ENCODE measurements at regions not wholly inside any gene's neighbourhood (a gene's known extent, or its start where the extent isn't known, plus 50 kb on each side); places are given as distances from the start of the nearest gene placed in this dataset.
"Not testable (repeated sequence)": the region's sequence is repeated elsewhere in the genome, so short reads cannot be mapped to it uniquely, and the experiment has no call there.

DNA sequence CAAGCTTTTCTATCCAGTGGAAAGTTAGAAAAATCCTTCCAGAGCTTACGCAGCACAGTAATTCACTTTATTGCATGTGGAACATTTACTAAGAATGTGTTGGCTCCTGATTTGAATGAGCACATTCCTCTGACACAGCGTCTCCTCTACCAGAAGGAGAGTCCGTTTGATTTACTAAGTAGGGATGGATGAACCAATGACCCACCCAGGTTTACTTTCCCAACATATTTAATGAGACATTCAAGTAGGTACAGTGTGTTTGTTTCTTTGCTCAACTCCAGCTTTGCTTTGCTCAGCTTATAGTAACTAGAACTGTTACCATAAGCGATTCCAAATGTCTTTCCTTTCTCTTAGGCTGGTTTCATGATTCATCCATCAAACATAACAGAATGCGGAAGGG is 161.7 kb downstream of the SMARCA1 start:
- no peak for DNase-seq (ENCODE audit: low spot score)

- DNase-seq (ENCODE audit: low spot score): peak; percentile 51
These were observed 163.1 kb downstream of the SMARCA1 start for GRCh38 chrX:129360175-129360574.

DNA sequence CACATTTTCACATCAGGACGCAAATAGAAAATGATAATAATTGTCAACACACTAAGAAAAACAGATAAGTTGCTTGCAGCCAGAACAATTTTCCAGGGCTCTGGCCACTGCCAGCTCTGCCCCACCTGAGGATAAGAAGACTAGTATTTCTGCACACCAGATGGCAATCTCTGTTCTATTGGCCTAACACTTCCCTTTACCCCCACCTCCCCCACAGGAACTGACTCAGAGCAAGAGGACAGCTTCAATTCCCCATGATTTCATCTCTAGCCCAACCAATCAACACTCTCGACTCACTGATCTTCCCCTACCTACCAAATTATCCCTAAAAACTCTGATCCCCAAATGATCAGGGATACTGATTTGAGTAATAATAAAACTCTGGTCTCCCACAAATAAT is 164.0 kb downstream of the SMARCA1 start:
- no peak for DNase-seq (ENCODE audit: low spot score)

- not testable (repeated sequence) for DNase-seq (ENCODE audit: low spot score)
These were observed 165.9 kb downstream of the SMARCA1 start for GRCh38 chrX:129357428-129357827.

DNA sequence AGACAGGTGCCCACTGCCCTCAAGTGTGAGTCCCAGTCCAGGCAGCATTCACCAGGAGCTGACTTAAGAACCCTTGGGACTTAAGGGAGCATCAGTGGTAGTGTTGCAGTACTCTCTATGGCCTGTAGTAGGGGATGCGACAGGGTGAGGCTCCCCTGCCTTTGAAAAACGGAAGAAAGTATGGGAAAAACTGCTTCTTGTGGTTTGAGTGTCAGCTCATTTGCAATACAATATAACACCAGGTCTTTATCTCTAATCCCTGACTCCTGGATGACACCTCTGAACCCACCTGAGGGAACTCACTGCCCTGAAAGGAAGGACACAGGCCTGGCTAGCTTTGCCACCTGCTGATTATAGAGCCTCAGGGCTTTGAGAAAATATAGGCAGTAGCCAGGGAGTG is 176.0 kb downstream of the SMARCA1 start:
- no peak for DNase-seq (ENCODE audit: low spot score)

DNA sequence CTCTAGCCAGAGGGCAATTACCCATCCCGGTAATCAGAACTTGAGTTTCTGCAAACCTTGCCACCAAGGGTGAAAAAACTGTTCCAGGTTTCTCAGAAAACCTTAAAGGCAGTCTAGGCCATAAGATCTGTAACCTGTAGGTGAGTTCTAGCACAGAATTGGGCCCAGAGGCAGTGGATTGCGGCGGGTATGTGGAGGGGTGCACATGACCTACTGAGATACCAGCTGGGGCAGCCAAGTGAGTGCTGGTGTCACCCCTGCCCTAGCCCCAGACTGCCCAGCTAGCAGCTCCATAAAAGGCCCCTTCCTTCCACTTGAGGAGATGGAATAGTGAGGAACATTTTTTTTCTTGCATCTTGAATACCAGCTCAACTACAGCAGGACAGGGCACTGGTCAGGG is 176.7 kb downstream of the SMARCA1 start:
- DNase-seq (ENCODE audit: low spot score): no peak

- not testable (repeated sequence) for DNase-seq (ENCODE audit: low spot score)
These were observed 186.0 kb downstream of the SMARCA1 start for GRCh38 chrX:129337264-129337663.

- DNase-seq (ENCODE audit: low spot score): no peak
These were observed 200.2 kb downstream of the SMARCA1 start for GRCh38 chrX:129323115-129323514.

DNA sequence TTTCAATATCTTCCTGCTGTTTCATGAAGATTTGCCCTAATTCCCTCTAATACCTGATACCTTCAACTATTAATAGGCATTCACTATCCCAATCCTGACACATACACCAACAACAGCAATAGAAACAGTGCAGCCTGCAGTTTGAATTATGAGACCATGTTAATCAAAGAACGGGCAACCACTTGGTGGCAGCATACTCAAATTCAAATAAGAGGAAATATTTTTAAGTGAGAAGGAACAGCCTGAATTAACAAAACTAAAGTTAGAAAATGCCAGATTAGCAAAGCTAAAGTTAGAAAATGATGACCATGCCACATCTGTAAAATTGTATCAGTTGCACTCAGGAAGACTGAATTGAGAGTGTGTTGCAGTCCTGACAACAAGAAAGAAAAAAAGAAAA is 204.9 kb downstream of the SMARCA1 start:
- DNase-seq (ENCODE audit: low spot score): peak; percentile 8

DNA sequence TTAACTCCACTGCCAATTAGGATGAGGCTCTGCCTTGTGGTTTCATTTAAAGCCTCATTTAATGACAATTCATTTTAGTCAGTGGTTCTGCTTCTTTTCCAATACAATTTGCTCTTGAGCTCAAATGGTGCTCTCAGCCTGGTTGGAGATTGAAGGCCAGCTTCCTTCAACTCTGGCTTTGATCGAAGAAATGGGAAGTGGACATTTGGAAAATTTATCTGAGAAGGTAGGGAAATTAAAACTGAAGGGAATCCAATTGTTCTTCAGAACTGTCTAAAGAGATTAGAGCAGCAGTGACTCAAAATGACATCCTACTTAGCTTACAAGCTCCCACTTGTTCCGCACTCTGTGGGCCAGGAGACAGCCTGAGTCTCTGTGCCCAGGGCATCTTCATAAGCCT is 206.8 kb downstream of the SMARCA1 start:
- DNase-seq (ENCODE audit: low spot score): no peak

DNA sequence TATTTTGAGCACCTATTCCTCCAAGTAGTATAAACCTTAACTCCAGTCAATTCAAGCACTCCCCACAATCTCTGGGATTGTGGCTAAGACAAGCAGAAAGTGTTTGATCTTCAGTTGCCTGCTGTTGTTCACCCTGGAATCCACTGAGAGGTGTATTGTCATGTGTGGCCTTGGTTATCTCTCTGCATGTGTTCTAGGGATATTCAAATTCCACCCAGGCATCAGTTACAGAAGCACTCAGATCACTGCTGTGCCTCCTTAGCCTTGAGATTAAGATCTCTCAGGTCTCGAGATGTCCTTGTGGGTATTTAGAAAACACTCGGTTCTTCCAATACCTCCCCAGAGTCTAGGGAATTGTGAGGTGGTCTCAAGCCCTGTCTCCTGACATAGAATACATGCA is 213.3 kb downstream of the SMARCA1 start:
- no peak for DNase-seq (ENCODE audit: low spot score)

DNA sequence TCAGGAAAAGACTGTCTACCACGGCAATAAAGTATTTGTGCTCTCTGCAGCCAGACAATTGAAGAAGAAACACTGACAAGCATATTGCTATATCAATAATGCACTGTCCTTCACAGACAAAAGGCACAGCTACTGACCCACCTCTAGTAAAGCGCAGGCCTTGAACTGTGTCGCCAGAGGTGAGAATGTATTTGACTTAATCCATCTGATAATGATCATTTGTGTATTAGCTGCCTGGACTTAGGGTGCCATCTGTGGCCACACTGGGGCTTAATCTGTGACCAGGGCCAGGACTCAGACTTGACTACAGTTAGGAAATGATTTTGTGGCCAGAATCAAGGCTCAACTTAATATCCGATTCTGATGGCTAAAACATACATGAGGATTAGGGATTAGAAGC is 260.4 kb downstream of the SMARCA1 start:
- DNase-seq (ENCODE audit: low spot score): no peak

DNA sequence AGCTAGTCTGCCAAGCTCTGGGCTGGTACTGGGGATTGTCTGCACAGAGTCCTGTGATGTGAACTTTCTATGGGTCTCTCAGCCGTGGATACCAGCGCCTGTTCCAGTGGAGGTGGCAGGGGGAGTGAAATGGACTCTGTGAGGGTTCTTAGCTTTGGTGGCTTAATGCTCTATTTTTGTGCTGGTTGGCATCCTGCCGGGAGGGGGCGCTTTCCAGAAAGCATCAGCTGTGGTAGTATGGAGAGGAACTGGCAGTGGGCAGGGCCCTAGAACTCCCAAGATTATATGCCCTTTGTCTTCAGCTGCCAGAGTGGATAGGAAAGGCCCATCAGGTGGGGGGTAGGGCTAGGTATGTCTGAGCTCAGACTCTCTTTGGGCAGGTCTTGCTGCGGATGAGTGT is 267.8 kb downstream of the SMARCA1 start:
- DNase-seq (ENCODE audit: low spot score): not testable (repeated sequence)

DNA sequence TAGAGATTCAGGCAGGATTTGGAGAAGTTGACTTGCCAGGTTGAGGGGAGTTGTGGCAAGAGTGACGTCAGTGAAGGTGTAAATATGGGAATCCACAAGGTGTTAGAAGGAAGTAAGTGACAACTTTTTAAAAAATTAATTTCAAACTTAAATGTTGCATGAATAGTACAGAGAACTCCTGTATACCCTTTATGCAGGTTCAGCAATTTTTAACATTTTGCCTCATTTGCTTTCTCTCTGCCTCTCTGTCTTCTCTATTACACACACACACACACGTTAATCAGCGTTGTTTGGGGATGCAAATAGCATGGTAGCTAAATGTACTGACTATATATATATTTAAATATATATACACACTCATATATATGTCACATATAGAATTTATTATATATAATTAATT is 273.7 kb downstream of the SMARCA1 start:
- DNase-seq (ENCODE audit: low spot score): no peak

GRCh38 chrX:129247642-129248041 is 275.6 kb downstream of the SMARCA1 start:
- DNase-seq (ENCODE audit: low spot score): no peak

- DNase-seq (ENCODE audit: low spot score): no peak
These were observed 283.9 kb downstream of the SMARCA1 start for GRCh38 chrX:129239371-129239770.

GRCh38 chrX:129238011-129238410 is 285.3 kb downstream of the SMARCA1 start:
- DNase-seq (ENCODE audit: low spot score): no peak

- DNase-seq (ENCODE audit: low spot score): peak; percentile 29
These were observed 287.4 kb downstream of the SMARCA1 start for GRCh38 chrX:129235903-129236302.

DNA sequence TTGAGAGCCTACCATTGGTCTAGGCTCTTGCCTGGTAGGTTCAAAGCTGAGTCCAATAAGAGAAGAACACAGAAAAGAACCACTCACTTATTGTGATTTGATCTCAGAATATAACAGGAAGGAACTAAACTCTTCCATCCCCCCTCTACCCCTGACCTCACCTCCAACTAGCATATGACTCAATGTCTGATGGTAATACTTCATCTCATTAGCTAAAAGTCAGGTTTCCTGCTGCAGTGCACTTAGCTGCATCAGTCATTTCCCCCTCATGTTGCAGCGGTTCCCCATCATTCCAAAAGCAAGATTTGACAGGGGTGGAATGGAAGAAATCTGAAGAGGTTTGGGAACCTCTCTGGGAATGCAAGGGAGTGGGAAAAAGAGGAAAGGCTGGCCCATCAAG is 289.5 kb downstream of the SMARCA1 start:
- DNase-seq (ENCODE audit: low spot score): no peak

DNA sequence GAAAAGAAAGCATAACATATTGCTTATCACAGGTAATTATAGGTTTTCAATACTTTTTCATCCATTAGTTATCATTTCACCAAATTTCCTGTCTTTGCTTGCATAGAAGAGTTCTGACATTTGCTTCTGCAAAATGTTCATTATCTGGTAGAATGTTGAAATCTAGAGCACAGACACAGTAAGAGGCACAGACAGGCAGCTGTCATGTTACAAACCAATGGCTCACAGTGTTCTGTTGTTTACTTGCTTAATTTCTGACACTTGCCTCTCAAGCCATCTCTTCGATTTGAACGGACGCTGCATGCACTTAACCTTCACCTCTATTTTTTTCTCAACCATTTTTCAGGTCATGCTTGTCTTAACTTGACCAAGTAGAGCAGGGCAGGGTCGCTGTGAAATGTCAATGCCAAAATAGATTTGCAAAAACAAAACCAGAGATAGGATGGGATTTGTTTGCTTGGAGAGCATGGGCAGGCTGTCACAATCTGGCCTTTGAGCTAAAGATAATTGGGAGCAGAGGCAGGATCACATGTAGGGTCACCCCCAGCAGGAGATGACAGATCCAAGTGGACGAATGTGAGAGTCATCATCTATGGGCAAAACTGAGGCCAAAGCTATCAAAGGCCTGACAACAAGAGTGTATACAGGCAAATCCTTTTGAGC is 292.3 kb downstream of the SMARCA1 start:
- no peak for DNase-seq (ENCODE audit: low spot score)

DNA sequence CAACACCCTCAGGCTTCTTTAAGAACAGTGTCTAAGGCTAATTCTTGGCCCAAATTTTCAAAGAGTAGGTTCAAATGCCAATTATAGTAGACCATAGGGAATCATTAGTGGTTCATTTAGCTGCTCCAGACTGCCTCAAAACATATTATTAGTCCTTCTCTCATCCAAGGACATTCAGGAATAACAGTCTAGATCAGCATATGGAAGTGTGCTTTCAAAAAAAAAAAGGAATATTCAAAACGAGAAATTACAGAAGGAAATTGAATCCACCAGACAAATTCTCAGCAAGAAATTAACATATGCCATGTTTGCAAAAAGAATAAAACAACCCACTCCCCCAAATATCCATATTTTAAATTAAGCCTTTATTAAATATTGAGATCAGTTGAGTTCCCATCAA is 293.1 kb downstream of the SMARCA1 start:
- DNase-seq (ENCODE audit: low spot score): no peak

- DNase-seq (ENCODE audit: low spot score): no peak
These were observed 295.9 kb downstream of the SMARCA1 start for GRCh38 chrX:129227366-129227765.

DNA sequence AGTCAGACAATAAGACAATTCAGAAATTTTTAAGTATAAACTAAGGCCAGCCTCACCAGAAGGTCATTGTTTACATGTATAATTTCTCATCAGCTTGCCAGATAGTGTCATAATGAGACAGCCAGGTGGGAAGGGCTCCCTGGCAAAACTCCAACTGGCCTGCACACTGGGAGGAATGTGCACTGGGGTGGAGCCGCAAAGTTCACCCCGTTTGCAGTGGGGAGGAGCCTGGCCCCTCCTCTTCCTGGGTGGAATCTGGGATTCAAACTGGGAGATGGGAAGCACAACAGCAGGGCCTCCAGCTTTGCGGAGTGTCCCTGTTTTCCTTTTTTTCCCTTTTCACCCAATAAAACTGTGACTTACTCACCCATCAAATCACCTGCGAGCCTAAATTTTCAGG is 329.9 kb downstream of the SMARCA1 start:
- DNase-seq (ENCODE audit: low spot score): no peak

GRCh38 chrX:129188231-129188630 is 335.1 kb downstream of the SMARCA1 start:
- DNase-seq (ENCODE audit: low spot score): no peak

- DNase-seq (ENCODE audit: low spot score): no peak
These were observed 346.6 kb downstream of the SMARCA1 start for GRCh38 chrX:129176710-129177109.

Measured in D341Med (cell line).